Upper lobe of right lung (tissue), 1 donor: ENCODE measurements at regions not wholly inside any gene's neighbourhood (a gene's known extent, or its start where the extent isn't known, plus 50 kb on each side); places are given as distances from the start of the nearest gene placed in this dataset.

Source experiments
- ATAC-seq: fragments of 200-7000 bp; cut with Tn5 transposase; one replicate; pipeline ENCODE4 v1.9.1; 2020; ENCODE audit warnings: mild to moderate bottlenecking, moderate library complexity
- DNase-seq: peaks from one replicate; pipeline ENCODE4 v3.0.0-alpha.2; 2020
- H3K27ac ChIP-seq: fragments of 200-600 bp; one replicate; pipeline ENCODE4 v1.8.0; 2022
- H3K27me3 ChIP-seq: fragments of 200-600 bp; one replicate; pipeline ENCODE4 v1.8.0; 2022; ENCODE audit warnings: mild to moderate bottlenecking
- H3K36me3 ChIP-seq: fragments of 200-600 bp; one replicate; pipeline ENCODE4 v1.8.0; 2022
- H3K4me1 ChIP-seq: fragments of 200-600 bp; one replicate; pipeline ENCODE4 v1.8.0; 2022
- H3K4me3 ChIP-seq: fragments of 200-600 bp; one replicate; pipeline ENCODE4 v1.8.0; 2022; ENCODE audit warnings: mild to moderate bottlenecking
- H3K9me3 ChIP-seq: fragments of 200-600 bp; one replicate; pipeline ENCODE4 v1.8.0; 2022
- CTCF ChIP-seq: fragments of 200-600 bp; IDR thresholded peaks from one replicate; pipeline ENCODE4 v1.8.0; 2022; ENCODE audit warnings: antibody characterized with exemption
- intact Hi-C: fragments of 100-400 bp; cut with DNase I; formaldehyde crosslinking; loops from one replicate; pipeline ENCODE4 v1.11.0; 2022
- donor health status: DM: no; HTN: yes; CAD: no; lungs with severe emphysema.

- no peak for DNase-seq
These were observed 53.1 kb upstream of the GLRA2 start for GRCh38 chrX:14476205-14476604.

GRCh38 chrX:14449773-14450172, 79.6 kb upstream of the GLRA2 start:
- H3K9me3 ChIP-seq = no peaks in the 10 kb centered on the region
- no peaks in the 10 kb centered on the region for H3K27me3 ChIP-seq
- intact Hi-C loops = no loop called here
- no peaks in the 10 kb centered on the region for H3K4me1 ChIP-seq
- no peak for TF ChIP-seq CTCF
- ATAC-seq = no peak
- no peak overlapping the region for H3K27ac ChIP-seq
- DNase-seq = no peak
- no peaks in the 10 kb centered on the region for H3K36me3 ChIP-seq
- H3K4me3 ChIP-seq = no peak overlapping the region

More at GRCh38 chrX:14476205-14476604, 53.1 kb upstream of the GLRA2 start:
- no peaks in the 10 kb centered on the region for H3K27me3 ChIP-seq
- H3K4me3 ChIP-seq = no peak overlapping the region
- no peaks in the 10 kb centered on the region for H3K36me3 ChIP-seq
- no peak overlapping the region for H3K27ac ChIP-seq
- ATAC-seq = no peak
- H3K9me3 ChIP-seq = no peaks in the 10 kb centered on the region
- intact Hi-C loops = no loop called here
- no peak for TF ChIP-seq CTCF
- no peaks in the 10 kb centered on the region for H3K4me1 ChIP-seq

GRCh38 chrX:14448406-14448805, 80.9 kb upstream of the GLRA2 start:
- no peaks in the 10 kb centered on the region for H3K36me3 ChIP-seq
- no peak overlapping the region for H3K4me3 ChIP-seq
- no peaks in the 10 kb centered on the region for H3K9me3 ChIP-seq
- intact Hi-C loops = no loop called here
- H3K27me3 ChIP-seq = no peaks in the 10 kb centered on the region
- H3K4me1 ChIP-seq = no peaks in the 10 kb centered on the region
- DNase-seq = no peak
- H3K27ac ChIP-seq = no peak overlapping the region
- TF ChIP-seq CTCF = no peak
- ATAC-seq = no peak

GRCh38 chrX:14440106-14440505, 89.2 kb upstream of the GLRA2 start:
- no peak for TF ChIP-seq CTCF
- DNase-seq (no peak), ATAC-seq (no peak)

GRCh38 chrX:14427614-14428013, 101.7 kb upstream of the GLRA2 start:
- Histone ChIP-seq H3K4me1 (no peaks in the 10 kb centered on the region), H3K9me3 (no peaks in the 10 kb centered on the region), H3K27ac (no peak overlapping the region), H3K36me3 (no peaks in the 10 kb centered on the region), H3K27me3 (no peaks in the 10 kb centered on the region), H3K4me3 (no peak overlapping the region)
- intact Hi-C loops = no loop called here
- TF ChIP-seq CTCF = no peak
- ATAC-seq (no peak), DNase-seq (no peak)

More at GRCh38 chrX:14440106-14440505, 89.2 kb upstream of the GLRA2 start:
- H3K36me3 ChIP-seq = no peaks in the 10 kb centered on the region
- intact Hi-C loops = no loop called here
- H3K27me3 ChIP-seq = no peaks in the 10 kb centered on the region
- no peak overlapping the region for H3K4me3 ChIP-seq
- H3K9me3 ChIP-seq = no peaks in the 10 kb centered on the region
- H3K27ac ChIP-seq = no peak overlapping the region
- no peaks in the 10 kb centered on the region for H3K4me1 ChIP-seq

- H3K27me3 ChIP-seq = no peaks in the 10 kb centered on the region
- no peak for ATAC-seq
- DNase-seq = no peak
- no peak for TF ChIP-seq CTCF
- H3K4me3 ChIP-seq = no peak overlapping the region
- H3K9me3 ChIP-seq = no peaks in the 10 kb centered on the region
- H3K27ac ChIP-seq = no peak overlapping the region
- no peaks in the 10 kb centered on the region for H3K36me3 ChIP-seq
- H3K4me1 ChIP-seq = no peaks in the 10 kb centered on the region
- intact Hi-C loops = no loop called here
These were observed 108.5 kb upstream of the GLRA2 start for GRCh38 chrX:14420841-14421240.
